HG03442 (cell line): ENCODE measurements at regions not wholly inside any gene's neighbourhood (a gene's known extent, or its start where the extent isn't known, plus 50 kb on each side); places are given as distances from the start of the nearest gene placed in this dataset.
"Not testable (repeated sequence)": the region's sequence is repeated elsewhere in the genome, so short reads cannot be mapped to it uniquely, and the experiment has no call there.

Source experiments
- ATAC-seq: cut with Tn5 transposase; IDR thresholded peaks from one replicate; pipeline ENCODE4 v1.9.1; 2021; ENCODE audit warnings: mild to moderate bottlenecking, moderate library complexity; ENCODE audit not compliant: unreplicated experiment

GRCh38 chr3:191518861-191519260 lies 57.9 kb downstream of the PYDC2 start:
- ATAC-seq = no peak

GRCh38 chr3:191521055-191521454 lies 60.1 kb downstream of the PYDC2 start:
- no peak for ATAC-seq

GRCh38 chr3:191523148-191523547 lies 62.2 kb downstream of the PYDC2 start:
- ATAC-seq = no peak

GRCh38 chr3:191528589-191528988 lies 67.6 kb downstream of the PYDC2 start:
- ATAC-seq = no peak

- no peak for ATAC-seq
These were observed 69.0 kb downstream of the PYDC2 start for GRCh38 chr3:191529992-191530391.

GRCh38 chr3:191531434-191531972 lies 70.5 kb downstream of the PYDC2 start:
- no peak for ATAC-seq

- ATAC-seq = no peak
These were observed 82.1 kb downstream of the PYDC2 start for GRCh38 chr3:191543018-191543417.

- ATAC-seq = no peak
These were observed 82.9 kb downstream of the PYDC2 start for GRCh38 chr3:191543897-191544296.

GRCh38 chr3:191549357-191549756 lies 88.4 kb downstream of the PYDC2 start:
- ATAC-seq = no peak

- no peak for ATAC-seq
These were observed 94.1 kb downstream of the PYDC2 start for GRCh38 chr3:191555037-191555436.

GRCh38 chr3:191557322-191557721 lies 96.4 kb downstream of the PYDC2 start:
- no peak for ATAC-seq

- no peak for ATAC-seq
These were observed 102.8 kb downstream of the PYDC2 start for GRCh38 chr3:191563722-191564121.

GRCh38 chr3:191566469-191566868 lies 105.5 kb downstream of the PYDC2 start:
- ATAC-seq = no peak

- ATAC-seq = no peak
These were observed 107.2 kb downstream of the PYDC2 start for GRCh38 chr3:191568206-191568605.

GRCh38 chr3:191592105-191592504 lies 131.1 kb downstream of the PYDC2 start:
- ATAC-seq = no peak

GRCh38 chr3:191593486-191593885 lies 132.5 kb downstream of the PYDC2 start:
- ATAC-seq = no peak

- ATAC-seq = not testable (repeated sequence)
These were observed 154.5 kb downstream of the PYDC2 start for GRCh38 chr3:191615511-191615910.

GRCh38 chr3:191624299-191624698 lies 163.3 kb downstream of the PYDC2 start:
- no peak for ATAC-seq

- ATAC-seq = no peak
These were observed 166.1 kb downstream of the PYDC2 start for GRCh38 chr3:191627064-191627463.

GRCh38 chr3:191628571-191628970 lies 167.6 kb downstream of the PYDC2 start:
- ATAC-seq = no peak

GRCh38 chr3:191631496-191631895 lies 170.5 kb downstream of the PYDC2 start:
- ATAC-seq = no peak

- ATAC-seq = no peak
These were observed 173.9 kb downstream of the PYDC2 start for GRCh38 chr3:191634902-191635301.

- ATAC-seq = no peak
These were observed 176.6 kb downstream of the PYDC2 start for GRCh38 chr3:191637611-191638010.
